HepG2 (cell line): ENCODE measurements at regions not wholly inside any gene's neighbourhood (a gene's known extent, or its start where the extent isn't known, plus 50 kb on each side); places are given as distances from the start of the nearest gene placed in this dataset.

ENCODE experiments used
- ZNF407 ChIP-seq: sonication (generic); formaldehyde crosslinking; IDR thresholded peaks from one replicate; pipeline ENCODE4 v1.5.1; 2020; ENCODE audit warnings: mild to moderate bottlenecking, missing genetic modification reagents; ENCODE audit errors: not compliant biosample characterization
- ZNF574 ChIP-seq: sonication (generic); formaldehyde crosslinking; IDR thresholded peaks from 2 replicates; pipeline ENCODE4 v1.4.0; 2020; ENCODE audit warnings: missing genetic modification reagents
- ZNF580 ChIP-seq: IDR thresholded peaks from 2 replicates; pipeline ENCODE4 v1.6.1; 2016; ENCODE audit warnings: low read depth, borderline replicate concordance

- no peak for TF ChIP-seq ZNF574
- TF ChIP-seq ZNF580 (CRISPR knock-in tag), result no peak
- no peak for TF ChIP-seq ZNF407 (CRISPR knock-in tag)
Measured at GRCh38 chr2:184155791-184156190, 442.5 kb upstream of the ZNF804A start (continued).
